KMS-11 (cell line): ENCODE measurements at regions not wholly inside any gene's neighbourhood (a gene's known extent, or its start where the extent isn't known, plus 50 kb on each side); places are given as distances from the start of the nearest gene placed in this dataset.

Source experiments
- H2AFZ ChIP-seq: fragments of 200-600 bp; sonication (generic); 2 replicates; pipeline ENCODE4 v1.6.1; 2016; ENCODE audit warnings: antibody characterized with exemption, mixed run types, low read depth
- H3K27ac ChIP-seq: fragments of 200-600 bp; sonication (generic); 2 replicates; pipeline ENCODE4 v1.6.1; 2016; ENCODE audit warnings: mild to moderate bottlenecking, mixed run types
- H3K27me3 ChIP-seq: fragments of 200-600 bp; sonication (generic); 2 replicates; pipeline ENCODE4 v1.6.1; 2017; ENCODE audit warnings: mild to moderate bottlenecking, low read depth, mixed run types, moderate library complexity; ENCODE audit not compliant: insufficient read depth
- H3K36me3 ChIP-seq: fragments of 200-600 bp; sonication (generic); 2 replicates; pipeline ENCODE4 v1.6.1; 2017; ENCODE audit warnings: mild to moderate bottlenecking, mixed run types; ENCODE audit not compliant: insufficient read depth
- H3K4me1 ChIP-seq: fragments of 200-600 bp; sonication (generic); 2 replicates; pipeline ENCODE4 v1.6.1; 2016; ENCODE audit warnings: mild to moderate bottlenecking, low read depth, mixed run types; ENCODE audit not compliant: poor library complexity, severe bottlenecking
- H3K4me2 ChIP-seq: fragments of 200-600 bp; sonication (generic); 2 replicates; pipeline ENCODE4 v1.7.0; 2016; ENCODE audit warnings: mild to moderate bottlenecking, mixed run types
- H3K4me3 ChIP-seq: fragments of 200-600 bp; sonication (generic); IDR thresholded peaks from 2 replicates; pipeline ENCODE4 v1.6.1; 2017; ENCODE audit warnings: low read depth, low read length, mixed read lengths; ENCODE audit not compliant: insufficient read depth
- H3K79me2 ChIP-seq: fragments of 200-600 bp; sonication (generic); 2 replicates; pipeline ENCODE4 v1.6.1; 2016; ENCODE audit warnings: low read depth, mixed run types; ENCODE audit not compliant: insufficient read depth
- H3K9ac ChIP-seq: fragments of 200-600 bp; sonication (generic); 2 replicates; pipeline ENCODE4 v1.6.1; 2016; ENCODE audit warnings: mild to moderate bottlenecking, mixed run types
- H4K20me1 ChIP-seq: fragments of 200-600 bp; sonication (generic); 2 replicates; pipeline ENCODE4 v1.6.1; 2016; ENCODE audit warnings: mild to moderate bottlenecking, mixed run types; ENCODE audit not compliant: insufficient read depth
- TF ChIP-seq, protein P1 (sequence below): fragments of 200-600 bp; sonication (generic); conservative IDR thresholded peaks from 2 replicates; pipeline ENCODE4 v1.6.1; 2017; ENCODE audit warnings: low read depth, mild to moderate bottlenecking, antibody characterized with exemption, low read length, moderate library complexity, mixed read lengths

DNA sequence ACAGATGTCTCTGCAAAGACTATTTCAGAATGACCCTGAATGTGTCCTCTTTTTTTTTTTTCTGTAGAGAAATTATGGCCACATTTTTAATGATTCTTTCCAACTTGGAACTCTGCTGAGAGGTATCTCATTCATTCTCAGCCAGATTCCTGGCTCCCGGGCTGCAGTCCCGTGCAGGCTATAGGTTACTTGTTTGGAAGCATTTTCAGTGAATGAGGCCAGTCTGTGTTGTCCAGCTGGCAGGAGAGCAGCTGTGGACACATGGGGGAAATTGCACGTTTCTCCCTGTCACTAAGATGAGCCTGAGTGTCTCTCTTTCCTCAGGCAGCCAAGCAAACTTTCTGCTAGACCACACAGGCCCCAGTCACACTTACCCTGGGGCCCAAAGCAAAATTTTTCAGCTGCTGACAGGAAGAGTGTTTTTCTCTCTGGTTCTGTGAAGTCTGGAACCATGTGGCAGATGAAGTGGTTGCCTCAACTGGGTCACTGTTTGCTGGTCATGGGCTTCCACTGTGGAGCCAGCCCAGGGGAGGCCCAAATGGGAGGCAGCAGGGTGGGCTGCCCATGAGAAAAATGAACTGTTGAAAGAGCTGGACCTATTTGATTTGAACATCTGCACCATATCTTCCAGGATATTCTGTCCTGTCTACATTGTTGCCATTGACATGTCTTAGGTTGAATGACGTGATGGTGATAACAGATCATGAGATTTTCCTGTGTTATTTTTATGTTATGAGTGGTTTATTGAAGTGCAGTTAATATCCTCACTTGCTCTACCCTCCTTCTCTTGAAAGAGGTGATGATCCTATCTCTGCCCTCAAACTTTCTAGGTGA is 431.2 kb downstream of the LPIN1 start:
- Histone ChIP-seq H3K27me3 (no peaks in the 10 kb centered on the region), H3K4me2 (no peak overlapping the region), H2AFZ (no peak overlapping the region), H3K4me1 (no peaks in the 10 kb centered on the region), H3K27ac (no peak overlapping the region), H3K9ac (no peak overlapping the region), H3K79me2 (no peaks in the 10 kb centered on the region), H4K20me1 (no peaks in the 10 kb centered on the region), H3K36me3 (no peaks in the 10 kb centered on the region), H3K4me3 (no peak overlapping the region)
- TF ChIP-seq, protein P1, sequence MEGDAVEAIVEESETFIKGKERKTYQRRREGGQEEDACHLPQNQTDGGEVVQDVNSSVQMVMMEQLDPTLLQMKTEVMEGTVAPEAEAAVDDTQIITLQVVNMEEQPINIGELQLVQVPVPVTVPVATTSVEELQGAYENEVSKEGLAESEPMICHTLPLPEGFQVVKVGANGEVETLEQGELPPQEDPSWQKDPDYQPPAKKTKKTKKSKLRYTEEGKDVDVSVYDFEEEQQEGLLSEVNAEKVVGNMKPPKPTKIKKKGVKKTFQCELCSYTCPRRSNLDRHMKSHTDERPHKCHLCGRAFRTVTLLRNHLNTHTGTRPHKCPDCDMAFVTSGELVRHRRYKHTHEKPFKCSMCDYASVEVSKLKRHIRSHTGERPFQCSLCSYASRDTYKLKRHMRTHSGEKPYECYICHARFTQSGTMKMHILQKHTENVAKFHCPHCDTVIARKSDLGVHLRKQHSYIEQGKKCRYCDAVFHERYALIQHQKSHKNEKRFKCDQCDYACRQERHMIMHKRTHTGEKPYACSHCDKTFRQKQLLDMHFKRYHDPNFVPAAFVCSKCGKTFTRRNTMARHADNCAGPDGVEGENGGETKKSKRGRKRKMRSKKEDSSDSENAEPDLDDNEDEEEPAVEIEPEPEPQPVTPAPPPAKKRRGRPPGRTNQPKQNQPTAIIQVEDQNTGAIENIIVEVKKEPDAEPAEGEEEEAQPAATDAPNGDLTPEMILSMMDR, result no peak

DNA sequence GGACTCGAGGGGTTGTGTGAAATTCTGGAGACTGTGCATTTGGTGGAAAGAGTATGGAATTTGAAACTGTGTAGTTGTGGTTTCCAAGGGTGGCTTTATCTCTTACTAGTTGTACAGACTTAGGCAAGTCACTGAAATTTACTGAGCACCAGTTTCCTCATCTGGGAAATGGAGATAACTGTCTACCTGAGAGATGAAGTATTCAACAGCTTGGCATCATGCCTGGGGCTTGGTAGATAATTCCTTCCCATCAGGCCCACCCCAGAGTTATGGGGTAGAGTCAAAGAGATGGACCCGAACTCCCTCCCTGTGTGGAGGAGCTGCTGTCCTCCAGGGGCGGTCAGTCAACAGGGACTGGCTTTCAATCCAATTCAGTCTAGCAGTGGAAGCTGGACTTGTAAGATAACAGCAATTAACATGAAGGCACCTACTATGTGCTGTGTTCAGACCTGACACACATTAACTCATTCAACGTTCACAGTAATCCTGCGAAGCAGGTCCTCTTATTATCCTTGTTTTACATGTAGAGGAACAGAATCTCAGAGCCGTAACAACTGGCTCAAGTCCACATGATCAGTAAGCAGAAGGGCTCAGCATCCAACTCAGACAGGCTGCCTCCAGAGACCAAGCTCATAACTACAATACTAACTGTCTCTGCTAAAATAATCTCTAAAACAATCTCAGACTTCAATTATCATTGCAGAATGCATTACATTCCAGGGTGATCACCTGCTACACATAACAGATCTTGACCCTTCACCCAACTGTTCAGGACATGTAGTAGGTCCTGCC is 432.1 kb downstream of the LPIN1 start:
- H3K4me2 ChIP-seq, result no peak overlapping the region
- no peak overlapping the region for H2AFZ ChIP-seq
- TF ChIP-seq, protein P1, result no peak
- no peaks in the 10 kb centered on the region for H3K4me1 ChIP-seq
- H3K79me2 ChIP-seq, result no peaks in the 10 kb centered on the region
- H3K27ac ChIP-seq, result no peak overlapping the region
- H3K36me3 ChIP-seq, result no peaks in the 10 kb centered on the region
- no peaks in the 10 kb centered on the region for H3K27me3 ChIP-seq
- no peaks in the 10 kb centered on the region for H4K20me1 ChIP-seq
- H3K9ac ChIP-seq, result no peak overlapping the region
- no peak overlapping the region for H3K4me3 ChIP-seq

DNA sequence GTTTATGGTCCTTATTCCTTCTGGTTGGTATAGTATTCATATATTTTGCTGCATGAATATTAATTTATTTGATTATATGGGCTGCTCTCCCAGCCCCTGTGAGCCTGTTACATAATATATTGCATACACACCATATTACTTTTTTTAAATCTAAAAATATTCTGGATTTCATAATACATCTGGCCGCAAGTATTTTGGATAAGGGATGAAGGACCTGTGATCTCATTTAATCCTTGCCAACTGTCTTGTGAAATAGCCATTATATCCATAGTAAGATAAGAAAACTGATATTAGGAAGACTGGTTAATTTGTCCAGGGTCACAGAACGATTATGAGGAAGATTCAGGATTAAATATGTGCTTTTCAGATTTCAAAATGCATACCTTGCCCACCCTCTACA is 433.6 kb downstream of the LPIN1 start:
- no peak overlapping the region for H2AFZ ChIP-seq
- H3K4me2 ChIP-seq, result no peak overlapping the region
- TF ChIP-seq, protein P1, result no peak
- H3K36me3 ChIP-seq, result no peaks in the 10 kb centered on the region
- H3K9ac ChIP-seq, result no peak overlapping the region
- no peaks in the 10 kb centered on the region for H3K27me3 ChIP-seq
- H3K27ac ChIP-seq, result no peak overlapping the region
- no peaks in the 10 kb centered on the region for H4K20me1 ChIP-seq
- H3K4me1 ChIP-seq, result no peaks in the 10 kb centered on the region
- no peaks in the 10 kb centered on the region for H3K79me2 ChIP-seq
- H3K4me3 ChIP-seq, result no peak overlapping the region

DNA sequence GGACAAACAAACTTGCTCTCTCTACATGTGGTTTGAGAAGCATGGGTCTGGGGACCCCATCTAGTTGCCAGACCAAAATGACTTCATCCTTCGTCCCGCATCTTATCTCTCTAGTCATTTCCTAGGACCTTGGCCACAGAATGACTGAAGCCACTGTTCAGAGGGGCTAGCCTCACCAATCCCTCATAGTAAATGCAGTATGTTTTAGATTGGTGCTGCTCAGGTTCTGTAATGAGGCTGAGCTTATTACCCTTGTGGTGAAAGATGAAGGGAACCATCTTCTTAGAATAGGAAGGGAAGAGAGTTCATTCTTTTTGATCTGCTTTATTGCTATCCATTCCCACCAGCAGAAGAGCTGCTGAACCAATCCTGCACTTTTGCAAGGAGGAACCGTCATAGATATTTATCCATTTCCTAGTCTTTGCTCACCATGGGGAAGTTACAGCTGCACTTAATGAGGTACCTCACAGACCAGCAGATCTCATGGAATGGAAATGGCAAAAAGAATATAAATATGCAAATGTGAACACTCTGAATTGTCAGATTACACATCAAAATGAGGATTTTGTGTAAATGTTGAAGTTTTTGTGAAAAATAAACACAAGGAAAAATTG is 436.7 kb downstream of the LPIN1 start:
- Histone ChIP-seq H3K4me1 (no peaks in the 10 kb centered on the region), H3K36me3 (no peaks in the 10 kb centered on the region), H3K4me3 (no peak overlapping the region), H3K4me2 (no peak overlapping the region), H3K79me2 (no peaks in the 10 kb centered on the region), H4K20me1 (no peaks in the 10 kb centered on the region), H2AFZ (no peak overlapping the region), H3K27ac (no peak overlapping the region), H3K9ac (no peak overlapping the region), H3K27me3 (no peaks in the 10 kb centered on the region)
- TF ChIP-seq, protein P1, result no peak
